H9 (cell line): ENCODE measurements at regions not wholly inside any gene's neighbourhood (a gene's known extent, or its start where the extent isn't known, plus 50 kb on each side); places are given as distances from the start of the nearest gene placed in this dataset.

Experiments
- DNase-seq: peaks from one replicate; pipeline ENCODE4 v3.0.0-alpha.2; 2017
- H2AFZ ChIP-seq: one replicate; pipeline ENCODE4 v1.6.1; 2013; ENCODE audit warnings: mild to moderate bottlenecking, low read length, control low read depth, moderate library complexity
- H2AK5ac ChIP-seq: 2 replicates; pipeline ENCODE4 v1.6.1; 2013; ENCODE audit warnings: low read length, control low read depth, mixed read lengths; ENCODE audit not compliant: insufficient read length
- H2BK120ac ChIP-seq: one replicate; pipeline ENCODE4 v1.6.1; 2013; ENCODE audit warnings: low read depth, mild to moderate bottlenecking, low read length, control low read depth, inconsistent platforms; ENCODE audit not compliant: poor library complexity, severe bottlenecking
- H2BK12ac ChIP-seq: 2 replicates; pipeline ENCODE4 v1.6.1; 2013; ENCODE audit warnings: low read length, control low read depth, mixed read lengths, low read depth; ENCODE audit not compliant: insufficient read length
- H2BK15ac ChIP-seq: 2 replicates; pipeline ENCODE4 v1.6.1; 2013; ENCODE audit warnings: low read depth, low read length, control low read depth
- H2BK20ac ChIP-seq: one replicate; pipeline ENCODE4 v1.6.1; 2013; ENCODE audit warnings: low read depth, mild to moderate bottlenecking, low read length, control low read depth, inconsistent platforms; ENCODE audit not compliant: poor library complexity, severe bottlenecking
- H2BK5ac ChIP-seq: 2 replicates; pipeline ENCODE4 v1.6.1; 2013; ENCODE audit warnings: low read length, control low read depth, mixed read lengths; ENCODE audit not compliant: insufficient read length
- H3K14ac ChIP-seq: 2 replicates; pipeline ENCODE4 v1.6.1; 2013; ENCODE audit warnings: low read length, control low read depth; ENCODE audit not compliant: insufficient read depth
- H3K18ac ChIP-seq: 2 replicates; pipeline ENCODE4 v1.6.1; 2013; ENCODE audit warnings: low read depth, mild to moderate bottlenecking, mixed read lengths, low read length, control low read depth; ENCODE audit not compliant: insufficient read length
- H3K23ac ChIP-seq: 2 replicates; pipeline ENCODE4 v1.6.1; 2013; ENCODE audit warnings: low read length, control low read depth, mixed read lengths, low read depth; ENCODE audit not compliant: insufficient read length
- H3K23me2 ChIP-seq: 2 replicates; pipeline ENCODE4 v1.6.1; 2013; ENCODE audit warnings: low read depth, mild to moderate bottlenecking, mixed read lengths, low read length, control low read depth; ENCODE audit not compliant: insufficient read length, poor library complexity, severe bottlenecking
- H3K27ac ChIP-seq: 2 replicates; pipeline ENCODE4 v1.5.1; 2013; ENCODE audit warnings: low read length, control low read depth, mixed read lengths, low read depth; ENCODE audit not compliant: insufficient read length
- H3K27me3 ChIP-seq: 2 replicates; pipeline ENCODE4 v1.6.1; 2013; ENCODE audit warnings: low read length, control low read depth, inconsistent platforms; ENCODE audit not compliant: insufficient read depth
- H3K4ac ChIP-seq: 2 replicates; pipeline ENCODE4 v1.6.1; 2013; ENCODE audit warnings: low read depth, mild to moderate bottlenecking, control low read depth, inconsistent platforms, low read length, moderate library complexity
- H3K4me1 ChIP-seq: 2 replicates; pipeline ENCODE4 v1.6.1; 2013; ENCODE audit warnings: low read length, control low read depth, inconsistent platforms; ENCODE audit not compliant: insufficient read depth
- H3K4me2 ChIP-seq: 2 replicates; pipeline ENCODE4 v1.6.1; 2013; ENCODE audit warnings: low read length, control low read depth, mixed read lengths; ENCODE audit not compliant: insufficient read length, insufficient read depth
- H3K56ac ChIP-seq: 2 replicates; pipeline ENCODE4 v1.6.1; 2013; ENCODE audit warnings: low read depth, mild to moderate bottlenecking, mixed read lengths, low read length, control low read depth; ENCODE audit not compliant: insufficient read length
- H3K79me1 ChIP-seq: 2 replicates; pipeline ENCODE4 v1.6.1; 2013; ENCODE audit warnings: low read depth, mild to moderate bottlenecking, moderate library complexity, low read length, control low read depth, inconsistent platforms; ENCODE audit not compliant: insufficient read depth, poor library complexity, severe bottlenecking
- H3K79me2 ChIP-seq: 2 replicates; pipeline ENCODE4 v1.6.1; 2013; ENCODE audit warnings: low read length, control low read depth, inconsistent platforms; ENCODE audit not compliant: insufficient read depth
- H3K9ac ChIP-seq: 2 replicates; pipeline ENCODE4 v1.6.1; 2013; ENCODE audit warnings: low read length, control low read depth, mixed read lengths; ENCODE audit not compliant: insufficient read length; ENCODE audit errors: extremely low read depth
- H3K9me3 ChIP-seq: one replicate; pipeline ENCODE4 v1.6.1; 2013; ENCODE audit warnings: low read depth, low read length, inconsistent platforms; ENCODE audit not compliant: control insufficient read depth
- H3T11ph ChIP-seq: one replicate; pipeline ENCODE4 v1.6.1; 2013; ENCODE audit warnings: mild to moderate bottlenecking, low read length, control low read depth, inconsistent platforms
- H4K20me1 ChIP-seq: one replicate; pipeline ENCODE4 v1.6.1; 2013; ENCODE audit not compliant: control insufficient read depth, insufficient read length, insufficient read depth
- H4K5ac ChIP-seq: 2 replicates; pipeline ENCODE4 v1.6.1; 2013; ENCODE audit warnings: low read depth, mild to moderate bottlenecking, mixed read lengths, low read length, control low read depth; ENCODE audit not compliant: insufficient read length
- H4K8ac ChIP-seq: replicated peaks from 2 replicates; pipeline ENCODE4 v1.6.1; 2013; ENCODE audit warnings: low read length, control low read depth, mixed read lengths, low read depth; ENCODE audit not compliant: insufficient read length
- H4K91ac ChIP-seq: 2 replicates; pipeline ENCODE4 v1.6.1; 2013; ENCODE audit warnings: low read depth, mild to moderate bottlenecking, moderate library complexity, mixed read lengths, low read length, control low read depth; ENCODE audit not compliant: insufficient read length
- H3K27ac Mint-ChIP-seq, 3 experiments: 2 replicates in 2 of 3; 3 replicates in 1 of 3; pipeline ENCODE4 v1.8.0; 2020 to 2021; ENCODE audit warnings: mixed read lengths in 3 of 3, mild to moderate bottlenecking in 1 of 3, moderate library complexity in 1 of 3
- H3K27me3 Mint-ChIP-seq: 2 replicates; pipeline ENCODE4 v1.8.0; 2021; ENCODE audit warnings: low read depth, mild to moderate bottlenecking, moderate library complexity, mixed read lengths
- H3K36me3 Mint-ChIP-seq, 3 experiments: 2 replicates in 2 of 3; 3 replicates in 1 of 3; pipeline ENCODE4 v1.8.0; 2020 to 2021; ENCODE audit warnings: low read depth in 3 of 3, mixed read lengths in 3 of 3; ENCODE audit not compliant: insufficient read depth in 1 of 3
- H3K4me1 Mint-ChIP-seq, 2 experiments: 2 replicates each; pipeline ENCODE4 v1.8.0; 2020; ENCODE audit warnings: mixed read lengths in 2 of 2
- H3K4me3 Mint-ChIP-seq, 2 experiments: 2 replicates in 1 of 2; 3 replicates in 1 of 2; pipeline ENCODE4 v1.8.0; 2020 to 2021; ENCODE audit warnings: mild to moderate bottlenecking in 2 of 2, mixed read lengths in 2 of 2, moderate library complexity in 1 of 2
- H3K9me3 Mint-ChIP-seq, 2 experiments: 2 replicates in 1 of 2; 3 replicates in 1 of 2; pipeline ENCODE4 v1.8.0; 2020; ENCODE audit warnings: mild to moderate bottlenecking in 2 of 2, mixed read lengths in 2 of 2, moderate library complexity in 1 of 2
- TF ChIP-seq, protein P1 (sequence below): fragments of 200-600 bp; sonication (generic); conservative IDR thresholded peaks from 3 replicates; pipeline ENCODE4 v1.8.0; 2021; ENCODE audit warnings: antibody characterized with exemption, mild to moderate bottlenecking

- TF ChIP-seq, protein P1, sequence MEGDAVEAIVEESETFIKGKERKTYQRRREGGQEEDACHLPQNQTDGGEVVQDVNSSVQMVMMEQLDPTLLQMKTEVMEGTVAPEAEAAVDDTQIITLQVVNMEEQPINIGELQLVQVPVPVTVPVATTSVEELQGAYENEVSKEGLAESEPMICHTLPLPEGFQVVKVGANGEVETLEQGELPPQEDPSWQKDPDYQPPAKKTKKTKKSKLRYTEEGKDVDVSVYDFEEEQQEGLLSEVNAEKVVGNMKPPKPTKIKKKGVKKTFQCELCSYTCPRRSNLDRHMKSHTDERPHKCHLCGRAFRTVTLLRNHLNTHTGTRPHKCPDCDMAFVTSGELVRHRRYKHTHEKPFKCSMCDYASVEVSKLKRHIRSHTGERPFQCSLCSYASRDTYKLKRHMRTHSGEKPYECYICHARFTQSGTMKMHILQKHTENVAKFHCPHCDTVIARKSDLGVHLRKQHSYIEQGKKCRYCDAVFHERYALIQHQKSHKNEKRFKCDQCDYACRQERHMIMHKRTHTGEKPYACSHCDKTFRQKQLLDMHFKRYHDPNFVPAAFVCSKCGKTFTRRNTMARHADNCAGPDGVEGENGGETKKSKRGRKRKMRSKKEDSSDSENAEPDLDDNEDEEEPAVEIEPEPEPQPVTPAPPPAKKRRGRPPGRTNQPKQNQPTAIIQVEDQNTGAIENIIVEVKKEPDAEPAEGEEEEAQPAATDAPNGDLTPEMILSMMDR = no peak
- H4K8ac ChIP-seq = no peak overlapping the region
- no peak overlapping the region for H3K4me3 Mint-ChIP-seq
- peaks cover 1% of the 10 kb centered on the region for H3K4me1 ChIP-seq
- no peaks in the 10 kb centered on the region for H3K23me2 ChIP-seq
- no peak overlapping the region for H3K23ac ChIP-seq
- H4K91ac ChIP-seq = no peak overlapping the region
- no peak overlapping the region for H2BK120ac ChIP-seq
- no peak overlapping the region for H3K27ac ChIP-seq
- no peak overlapping the region for H2AK5ac ChIP-seq
- H3K56ac ChIP-seq = no peak overlapping the region
- H2BK20ac ChIP-seq = no peak overlapping the region
- no peaks in the 10 kb centered on the region for H3K9me3 Mint-ChIP-seq
- H2BK15ac ChIP-seq = no peak overlapping the region
- peaks cover 2% of the 10 kb centered on the region in 2 experiments for H3K4me1 Mint-ChIP-seq
- H2BK5ac ChIP-seq = no peak overlapping the region
- H3K18ac ChIP-seq = no peak overlapping the region
- no peaks in the 10 kb centered on the region for H3K79me1 ChIP-seq
- no peak overlapping the region for H3K9ac ChIP-seq
- no peak for DNase-seq
- no peak overlapping the region for H3K27ac Mint-ChIP-seq
- H2BK12ac ChIP-seq = no peak overlapping the region
- H3K27me3 ChIP-seq = no peaks in the 10 kb centered on the region
- H3K79me2 ChIP-seq = no peaks in the 10 kb centered on the region
- H3T11ph ChIP-seq = no peak overlapping the region
- no peaks in the 10 kb centered on the region for H4K20me1 ChIP-seq
- no peaks in the 10 kb centered on the region for H3K36me3 Mint-ChIP-seq
- H4K5ac ChIP-seq = no peak overlapping the region
- H3K14ac ChIP-seq = no peak overlapping the region
- H3K4ac ChIP-seq = no peak overlapping the region
- H2AFZ ChIP-seq = no peak overlapping the region
- no peaks in the 10 kb centered on the region for H3K9me3 ChIP-seq
- no peak overlapping the region for H3K4me2 ChIP-seq
- no peaks in the 10 kb centered on the region for H3K27me3 Mint-ChIP-seq
Measured at GRCh38 chr3:117286488-117286887, 576.9 kb downstream of the TUSC7 start.
